Neural cell (in vitro differentiated cells): ENCODE measurements at regions not wholly inside any gene's neighbourhood (a gene's known extent, or its start where the extent isn't known, plus 50 kb on each side); places are given as distances from the start of the nearest gene placed in this dataset.

Experiments used
- CTCF ChIP-seq: fragments of 450-650 bp; IDR thresholded peaks from 2 replicates; pipeline ENCODE4 v1.5.1; 2014; ENCODE audit warnings: antibody characterized with exemption, mild to moderate bottlenecking, moderate library complexity; ENCODE audit not compliant: poor library complexity, severe bottlenecking
- EZH2 ChIP-seq: fragments of 200-600, 300-800 bp; shearing (Covaris generic), sonication (generic); IDR thresholded peaks from 2 replicates; pipeline ENCODE4 v1.6.1; 2014; ENCODE audit warnings: antibody characterized with exemption, low read length, borderline replicate concordance, mild to moderate bottlenecking; ENCODE audit not compliant: insufficient read depth, poor library complexity, severe bottlenecking
- POLR2AphosphoS5 ChIP-seq: IDR thresholded peaks from 2 replicates; pipeline ENCODE4 v1.6.1; 2012
- RAD21 ChIP-seq: fragments of 450-650 bp; conservative IDR thresholded peaks from 2 replicates; pipeline ENCODE4 v1.6.1; 2014; ENCODE audit warnings: antibody characterized with exemption, mild to moderate bottlenecking, moderate library complexity
- REST ChIP-seq: IDR thresholded peaks from 2 replicates; pipeline ENCODE4 v1.6.1; 2012; ENCODE audit warnings: borderline replicate concordance
- SMC3 ChIP-seq: fragments of 450-650 bp; conservative IDR thresholded peaks from 2 replicates; pipeline ENCODE4 v1.6.1; 2014; ENCODE audit warnings: antibody characterized with exemption, mild to moderate bottlenecking, moderate library complexity; ENCODE audit not compliant: poor library complexity
- TAF1 ChIP-seq: IDR thresholded peaks from 2 replicates; pipeline ENCODE4 v1.6.1; 2012; ENCODE audit warnings: low read depth

- TF ChIP-seq SMC3 (no peak), TAF1 (no peak), CTCF (no peak), POLR2AphosphoS5 (no peak), EZH2 (no peak), REST (no peak), RAD21 (no peak)
Measured at GRCh38 chr11:95365348-95365747, 134.3 kb upstream of the SESN3 start.
